NCI-H1930 (cell line): ENCODE measurements at regions not wholly inside any gene's neighbourhood (a gene's known extent, or its start where the extent isn't known, plus 50 kb on each side); places are given as distances from the start of the nearest gene placed in this dataset.
"Not testable (repeated sequence)": the region's sequence is repeated elsewhere in the genome, so short reads cannot be mapped to it uniquely, and the experiment has no call there.

ENCODE experiments used
- DNase-seq, 2 experiments: peaks; one replicate each; lab custom pipeline; 2025; lab: John Stamatoyannopoulos, UW

GRCh38 chr3:127418560-127419147 is 130.8 kb upstream of the PRR20G start:
- DNase-seq = no peak

- no peak for DNase-seq
Observed at GRCh38 chr3:127417709-127418559, 130.1 kb upstream of the PRR20G start.

GRCh38 chr3:127413871-127414270 is 126.0 kb upstream of the PRR20G start:
- no peak for DNase-seq

GRCh38 chr3:127413318-127413673 is 125.5 kb upstream of the PRR20G start:
- no peak for DNase-seq

- no peak for DNase-seq
Observed at GRCh38 chr3:127412578-127413317, 124.9 kb upstream of the PRR20G start.

- DNase-seq = not testable (repeated sequence)
Observed at GRCh38 chr3:127411875-127412274, 124.0 kb upstream of the PRR20G start.

- DNase-seq = no peak
Observed at GRCh38 chr3:127411083-127411727, 123.4 kb upstream of the PRR20G start.

- no peak for DNase-seq
Observed at GRCh38 chr3:127410678-127411077, 122.8 kb upstream of the PRR20G start.

GRCh38 chr3:127410137-127410488 is 122.3 kb upstream of the PRR20G start:
- DNase-seq = no peak

- no peak for DNase-seq
Observed at GRCh38 chr3:127409421-127410136, 121.7 kb upstream of the PRR20G start.

- no peak for DNase-seq
Observed at GRCh38 chr3:127408684-127409420, 121.0 kb upstream of the PRR20G start.

GRCh38 chr3:127408022-127408683 is 120.3 kb upstream of the PRR20G start:
- DNase-seq = no peak

- no peak for DNase-seq
Observed at GRCh38 chr3:127407026-127407939, 119.4 kb upstream of the PRR20G start.

GRCh38 chr3:127406309-127407025 is 118.6 kb upstream of the PRR20G start:
- no peak for DNase-seq

GRCh38 chr3:127405791-127406190 is 117.9 kb upstream of the PRR20G start:
- no peak for DNase-seq

GRCh38 chr3:127405010-127405598 is 117.3 kb upstream of the PRR20G start:
- DNase-seq = no peak

- no peak for DNase-seq
Observed at GRCh38 chr3:127404221-127405009, 116.6 kb upstream of the PRR20G start.

- no peak for DNase-seq
Observed at GRCh38 chr3:127403795-127404194, 115.9 kb upstream of the PRR20G start.
